OCI-LY3 (cell line): ENCODE measurements at regions not wholly inside any gene's neighbourhood (a gene's known extent, or its start where the extent isn't known, plus 50 kb on each side); places are given as distances from the start of the nearest gene placed in this dataset.

Experiments
- CTCF ChIP-seq: fragments of 200-600, 300-600 bp; sonication (generic); IDR thresholded peaks from 2 replicates; pipeline ENCODE4 v1.5.1; 2014; ENCODE audit warnings: antibody characterized with exemption, low read length, low read depth
- EZH2phosphoT487 ChIP-seq: fragments of 200-600 bp; shearing (Covaris generic); IDR thresholded peaks from 2 replicates; pipeline ENCODE4 v1.6.1; 2018; ENCODE audit warnings: antibody characterized with exemption, mixed run types, low read depth

GRCh38 chr14:98564006-98564405, 708.0 kb downstream of the BCL11B start:
- TF ChIP-seq CTCF (no peak), EZH2phosphoT487 (no peak)
